ENCODE measurements at regions not wholly inside any gene's neighbourhood (a gene's known extent, or its start where the extent isn't known, plus 50 kb on each side); places are given as distances from the start of the nearest gene placed in this dataset.

DNA sequence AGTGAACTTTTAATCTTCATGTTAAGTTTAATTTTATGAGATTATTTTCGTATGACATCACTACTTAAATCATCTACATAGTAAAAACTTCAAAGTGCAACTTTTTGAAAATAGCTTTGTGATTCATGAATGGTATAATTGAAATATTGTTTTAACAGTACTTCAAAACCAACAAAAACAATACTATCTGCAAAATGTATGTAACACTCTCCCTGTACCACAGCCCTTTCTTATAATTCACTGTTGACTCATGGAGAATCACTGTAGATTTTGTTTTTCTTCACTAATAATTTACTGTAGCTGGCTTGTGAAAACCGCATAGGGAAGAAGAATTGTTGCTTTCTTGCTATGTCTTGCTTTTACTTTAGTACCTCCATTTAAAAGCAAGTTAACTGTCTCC is 301.4 kb upstream of the ADAMTS5 start:
- TF ChIP-seq, protein P1, sequence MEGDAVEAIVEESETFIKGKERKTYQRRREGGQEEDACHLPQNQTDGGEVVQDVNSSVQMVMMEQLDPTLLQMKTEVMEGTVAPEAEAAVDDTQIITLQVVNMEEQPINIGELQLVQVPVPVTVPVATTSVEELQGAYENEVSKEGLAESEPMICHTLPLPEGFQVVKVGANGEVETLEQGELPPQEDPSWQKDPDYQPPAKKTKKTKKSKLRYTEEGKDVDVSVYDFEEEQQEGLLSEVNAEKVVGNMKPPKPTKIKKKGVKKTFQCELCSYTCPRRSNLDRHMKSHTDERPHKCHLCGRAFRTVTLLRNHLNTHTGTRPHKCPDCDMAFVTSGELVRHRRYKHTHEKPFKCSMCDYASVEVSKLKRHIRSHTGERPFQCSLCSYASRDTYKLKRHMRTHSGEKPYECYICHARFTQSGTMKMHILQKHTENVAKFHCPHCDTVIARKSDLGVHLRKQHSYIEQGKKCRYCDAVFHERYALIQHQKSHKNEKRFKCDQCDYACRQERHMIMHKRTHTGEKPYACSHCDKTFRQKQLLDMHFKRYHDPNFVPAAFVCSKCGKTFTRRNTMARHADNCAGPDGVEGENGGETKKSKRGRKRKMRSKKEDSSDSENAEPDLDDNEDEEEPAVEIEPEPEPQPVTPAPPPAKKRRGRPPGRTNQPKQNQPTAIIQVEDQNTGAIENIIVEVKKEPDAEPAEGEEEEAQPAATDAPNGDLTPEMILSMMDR (IDR thresholded peaks at IDR 0.05; ENCODE audit: borderline replicate concordance), result no peak
- H3K4me1 ChIP-seq, result no peaks in the 10 kb centered on the region
- intact Hi-C loops (cut with micrococcal nuclease), result no loop called here

DNA sequence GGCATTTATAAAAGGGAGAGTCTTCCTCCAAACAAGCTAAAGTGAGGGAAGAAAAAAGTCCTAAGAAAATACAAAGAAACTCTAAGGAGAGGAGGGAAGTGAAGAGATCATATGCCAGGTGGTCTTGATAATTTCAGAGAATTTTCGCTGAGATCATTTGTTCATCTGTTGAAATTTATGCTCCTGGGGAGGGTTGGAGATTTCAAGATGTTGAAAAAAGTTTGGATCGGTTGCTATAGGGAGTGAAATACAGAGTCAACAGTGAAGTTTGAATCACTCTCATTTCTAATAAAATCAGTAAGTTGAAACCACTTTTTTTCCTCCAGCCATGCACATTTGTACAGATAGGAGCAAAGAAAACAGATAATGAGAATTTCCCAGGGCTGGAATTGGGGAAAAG is 299.1 kb upstream of the ADAMTS5 start:
- no peak for DNase-seq
- intact Hi-C loops (cut with micrococcal nuclease), result no loop called here
- Histone ChIP-seq H3K4me1 (no peaks in the 10 kb centered on the region), H3K27ac (replicated peaks) (no peak overlapping the region), H3K4me3 (no peak overlapping the region), H3K36me3 (no peaks in the 10 kb centered on the region), H3K27me3 (ENCODE audit: low read depth) (no peaks in the 10 kb centered on the region), H3K9me3 (replicated peaks) (peaks cover 8% of the 10 kb centered on the region)
- TF ChIP-seq, protein P1 (IDR thresholded peaks at IDR 0.05; ENCODE audit: borderline replicate concordance), result no peak

More for the DNA sequence above, 301.4 kb upstream of the ADAMTS5 start:
- no peak overlapping the region for H3K27ac ChIP-seq (replicated peaks)
- DNase-seq, result no peak
- H3K9me3 ChIP-seq (replicated peaks), result no peaks in the 10 kb centered on the region
- no peaks in the 10 kb centered on the region for H3K27me3 ChIP-seq (ENCODE audit: low read depth)
- no peak overlapping the region for H3K4me3 ChIP-seq
- no peaks in the 10 kb centered on the region for H3K36me3 ChIP-seq

DNA sequence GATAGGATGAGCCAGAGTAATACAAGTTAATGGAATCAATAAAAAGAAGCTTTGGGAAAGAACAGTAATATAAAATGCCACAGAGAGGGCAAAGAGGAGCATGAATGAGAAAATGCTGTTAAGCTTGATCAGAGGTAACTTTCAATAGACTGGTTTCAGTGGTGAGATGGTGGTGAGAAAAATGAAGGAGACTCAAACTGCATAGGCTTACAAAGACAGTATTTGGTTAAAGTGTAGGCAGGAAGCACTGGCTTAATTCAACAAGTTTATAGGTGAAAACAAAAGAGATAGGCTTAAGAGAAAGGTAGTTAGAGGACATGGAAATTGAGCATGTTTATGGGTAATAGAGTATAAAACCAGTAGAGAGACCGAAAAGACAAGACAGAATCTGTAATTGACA is 298.6 kb upstream of the ADAMTS5 start:
- TF ChIP-seq, protein P1 (IDR thresholded peaks at IDR 0.05; ENCODE audit: borderline replicate concordance), result no peak
- intact Hi-C loops (cut with micrococcal nuclease), result no loop called here
- Histone ChIP-seq H3K27ac (replicated peaks) (no peak overlapping the region), H3K4me1 (no peaks in the 10 kb centered on the region), H3K4me3 (no peak overlapping the region), H3K36me3 (no peaks in the 10 kb centered on the region), H3K9me3 (replicated peaks) (peaks cover 8% of the 10 kb centered on the region), H3K27me3 (ENCODE audit: low read depth) (no peaks in the 10 kb centered on the region)
- DNase-seq, result no peak

DNA sequence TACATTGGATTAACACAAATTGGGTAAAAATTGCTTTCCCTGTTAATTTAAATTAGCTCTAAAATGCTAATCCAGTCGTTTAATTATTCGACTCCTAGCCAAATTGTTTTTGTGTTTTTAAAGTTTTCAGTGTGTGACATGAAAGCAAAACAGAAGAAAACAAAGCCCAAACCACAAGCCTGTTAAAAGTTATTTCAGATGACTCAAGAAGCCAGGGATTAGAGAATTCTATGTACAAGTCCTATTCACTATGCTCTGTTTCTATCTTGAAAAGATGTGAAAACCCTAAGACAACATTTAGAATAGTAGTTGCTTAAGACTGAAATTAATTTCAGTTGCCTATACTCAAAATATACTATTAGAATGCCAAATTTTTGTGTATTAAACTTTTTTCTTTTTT is 294.8 kb upstream of the ADAMTS5 start:
- Histone ChIP-seq H3K27ac (replicated peaks) (no peak overlapping the region), H3K4me3 (no peak overlapping the region), H3K36me3 (no peaks in the 10 kb centered on the region), H3K4me1 (no peaks in the 10 kb centered on the region), H3K9me3 (replicated peaks) (peaks cover 8% of the 10 kb centered on the region), H3K27me3 (ENCODE audit: low read depth) (no peaks in the 10 kb centered on the region)
- TF ChIP-seq, protein P1 (IDR thresholded peaks at IDR 0.05; ENCODE audit: borderline replicate concordance), result no peak
- no peak for DNase-seq
- intact Hi-C loops (cut with micrococcal nuclease), result no loop called here

DNA sequence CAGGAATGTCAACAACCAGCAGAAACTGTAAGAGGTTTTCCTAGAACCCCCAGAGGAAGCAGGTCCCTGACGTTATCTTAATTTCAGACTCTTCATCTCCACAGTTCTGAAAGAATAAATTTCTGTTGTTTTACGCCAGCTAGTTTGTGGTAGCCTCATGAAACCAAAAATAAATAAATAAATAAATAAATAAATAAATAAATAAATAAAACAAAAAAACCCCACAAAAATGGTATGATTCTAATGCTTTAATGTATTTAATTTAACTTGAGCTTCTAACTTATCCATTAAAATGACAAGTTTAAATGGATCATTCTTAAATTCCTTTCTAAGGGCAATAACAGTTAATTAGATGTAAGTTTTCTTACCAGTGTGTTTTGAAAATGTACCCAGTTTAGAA is 293.8 kb upstream of the ADAMTS5 start:
- Histone ChIP-seq H3K9me3 (replicated peaks) (peaks cover 8% of the 10 kb centered on the region), H3K36me3 (no peaks in the 10 kb centered on the region), H3K27ac (replicated peaks) (no peak overlapping the region), H3K4me3 (no peak overlapping the region), H3K27me3 (ENCODE audit: low read depth) (no peaks in the 10 kb centered on the region), H3K4me1 (no peaks in the 10 kb centered on the region)
- no peak for DNase-seq
- TF ChIP-seq, protein P1 (IDR thresholded peaks at IDR 0.05; ENCODE audit: borderline replicate concordance), result no peak
- intact Hi-C loops (cut with micrococcal nuclease), result no loop called here

Measured in left ventricle myocardium inferior (tissue), 1 donor.